HG02623 (cell line): ENCODE measurements at regions not wholly inside any gene's neighbourhood (a gene's known extent, or its start where the extent isn't known, plus 50 kb on each side); places are given as distances from the start of the nearest gene placed in this dataset.

Source experiments
- ATAC-seq: cut with Tn5 transposase; IDR thresholded peaks from one replicate; pipeline ENCODE4 v1.9.1; 2021; ENCODE audit warnings: moderate library complexity; ENCODE audit not compliant: unreplicated experiment

GRCh38 chr7:47724335-47724982 lies 142.5 kb upstream of the TNS3 start:
- no peak for ATAC-seq

- no peak for ATAC-seq
Observed at GRCh38 chr7:47722126-47722525, 140.2 kb upstream of the TNS3 start.

- ATAC-seq = no peak
Observed at GRCh38 chr7:47721670-47722069, 139.8 kb upstream of the TNS3 start.

- no peak for ATAC-seq
Observed at GRCh38 chr7:47720907-47721244, 139.0 kb upstream of the TNS3 start.

GRCh38 chr7:47720141-47720906 lies 138.4 kb upstream of the TNS3 start:
- ATAC-seq = no peak

- ATAC-seq = no peak
Observed at GRCh38 chr7:47719675-47720074, 137.8 kb upstream of the TNS3 start.

GRCh38 chr7:47715631-47716068 lies 133.7 kb upstream of the TNS3 start:
- ATAC-seq = peak; percentile 12

- peak; percentile 95 for ATAC-seq
Observed at GRCh38 chr7:47714669-47715607, 133.0 kb upstream of the TNS3 start.

GRCh38 chr7:47713595-47713994 lies 131.7 kb upstream of the TNS3 start:
- ATAC-seq = no peak

- no peak for ATAC-seq
Observed at GRCh38 chr7:47712416-47712815, 130.5 kb upstream of the TNS3 start.

- no peak for ATAC-seq
Observed at GRCh38 chr7:47711776-47712175, 129.9 kb upstream of the TNS3 start.

- ATAC-seq = no peak
Observed at GRCh38 chr7:47710201-47710935, 128.5 kb upstream of the TNS3 start.

- ATAC-seq = no peak
Observed at GRCh38 chr7:47709451-47709850, 127.5 kb upstream of the TNS3 start.

- no peak for ATAC-seq
Observed at GRCh38 chr7:47709051-47709450, 127.1 kb upstream of the TNS3 start.

GRCh38 chr7:47707583-47707982 lies 125.7 kb upstream of the TNS3 start:
- no peak for ATAC-seq

GRCh38 chr7:47704936-47705335 lies 123.0 kb upstream of the TNS3 start:
- no peak for ATAC-seq

GRCh38 chr7:47702080-47702479 lies 120.2 kb upstream of the TNS3 start:
- ATAC-seq = no peak

GRCh38 chr7:47698386-47698785 lies 116.5 kb upstream of the TNS3 start:
- no peak for ATAC-seq

- ATAC-seq = no peak
Observed at GRCh38 chr7:47697543-47697942, 115.6 kb upstream of the TNS3 start.

GRCh38 chr7:47696152-47696710 lies 114.3 kb upstream of the TNS3 start:
- no peak for ATAC-seq

- ATAC-seq = no peak
Observed at GRCh38 chr7:47693216-47693615, 111.3 kb upstream of the TNS3 start.
